K562 (cell line): ENCODE measurements at regions not wholly inside any gene's neighbourhood (a gene's known extent, or its start where the extent isn't known, plus 50 kb on each side); places are given as distances from the start of the nearest gene placed in this dataset.

Experiments
- ATAC-seq: fragments of 200-7000 bp; cut with Tn5 transposase; 3 replicates; pipeline ENCODE4 v1.9.1; 2020; ENCODE audit warnings: moderate library complexity
- BruUV-seq: library from RNA; stranded (reverse); fragments of 400-500 nt; replicated peaks from 2 replicates; lab custom pipeline; 2021; lab: Mats Ljungman, UMichigan
- CTCF ChIA-PET: fragments of 300-600 bp; formaldehyde crosslinking; extraction: SDS; loops from one replicate; lab custom pipeline; 2021; ENCODE audit warnings: low intra/inter-chr PET ratio; lab: Yijun Ruan, JAX
- POLR2A ChIA-PET: fragments of 300-600, 350-650 bp; sonication (Branson Sonifier 250); formaldehyde crosslinking; extraction: SDS; loops from one replicate; lab custom pipeline; 2021; ENCODE audit warnings: antibody characterized with exemption, inconsistent platforms; lab: Yijun Ruan, JAX
- DNase-seq, 4 experiments: peaks; one replicate each; pipeline versions ENCODE4 v3.0.0 to v3.0.0-alpha.2; 2011 to 2018; ENCODE audit warnings: low spot score in 3 of 4, mixed read lengths in 3 of 4; ENCODE audit errors: extremely low read depth in 1 of 4
- FAIRE-seq: peaks from 2 replicates; lab custom pipeline; 2011; peaks lifted over from hg19 to GRCh38; lab: Jason Lieb, UNC
- H2AFZ ChIP-seq: 2 replicates; pipeline ENCODE4 v1.6.0; 2011; ENCODE audit warnings: low read depth, low read length, control low read depth, inconsistent platforms
- H3K27ac ChIP-seq: fragments of 200-600 bp; 3 replicates; pipeline ENCODE4 v1.8.0; 2011; ENCODE audit warnings: low read depth, mild to moderate bottlenecking, control low read depth, inconsistent platforms, low read length, moderate library complexity, mixed read lengths; ENCODE audit errors: extremely low read depth
- H3K27me3 ChIP-seq, 2 experiments: fragments of 300-600 bp in 1 of 2; 2 replicates in 1 of 2; 3 replicates in 1 of 2; pipeline versions ENCODE4 v1.6.0 to v1.8.0; 2011; ENCODE audit warnings: inconsistent platforms in 2 of 2, low read length in 2 of 2, mild to moderate bottlenecking in 1 of 2, mixed read lengths in 1 of 2, moderate library complexity in 1 of 2; ENCODE audit not compliant: control insufficient read depth in 2 of 2, insufficient read depth in 2 of 2
- H3K36me3 ChIP-seq: fragments of 300-600 bp; 3 replicates; pipeline ENCODE4 v1.8.0; 2011; ENCODE audit warnings: mild to moderate bottlenecking, low read length, inconsistent platforms; ENCODE audit not compliant: control insufficient read depth, insufficient read depth
- H3K4me1 ChIP-seq, 2 experiments: fragments of 200-600 bp in 1 of 2; replicated peaks in 1 of 2; 2 replicates in 1 of 2; 3 replicates in 1 of 2; pipeline versions ENCODE4 v1.5.1 to v1.8.0; 2011; ENCODE audit warnings: inconsistent platforms in 2 of 2, low read length in 2 of 2, mild to moderate bottlenecking in 1 of 2, mixed read lengths in 1 of 2, moderate library complexity in 1 of 2; ENCODE audit not compliant: control insufficient read depth in 2 of 2, insufficient read depth in 2 of 2
- H3K4me2 ChIP-seq: 2 replicates; pipeline ENCODE4 v1.6.1; 2011; ENCODE audit warnings: low read length, control low read depth, inconsistent platforms, mixed read lengths; ENCODE audit not compliant: insufficient read depth
- H3K4me3 ChIP-seq: fragments of 200-600 bp; sonication (generic), shearing (Covaris generic); 2 replicates; pipeline ENCODE4 v1.5.1; 2016; ENCODE audit warnings: control low read depth, inconsistent platforms
- H3K79me2 ChIP-seq: fragments of 200-600 bp; 3 replicates; pipeline ENCODE4 v1.8.0; 2011; ENCODE audit warnings: low read length, inconsistent platforms; ENCODE audit not compliant: control insufficient read depth, insufficient read depth
- H3K9ac ChIP-seq, 2 experiments: 2 replicates each; pipeline versions ENCODE4 v1.6.0 to v1.6.1; 2011; ENCODE audit warnings: low read depth in 2 of 2, low read length in 2 of 2, control low read depth in 1 of 2, inconsistent platforms in 1 of 2, mild to moderate bottlenecking in 1 of 2, mixed read lengths in 1 of 2; ENCODE audit not compliant: insufficient read depth in 1 of 2
- H3K9me1 ChIP-seq: one replicate; pipeline ENCODE4 v1.6.0; 2011; ENCODE audit warnings: inconsistent platforms, mild to moderate bottlenecking, low read length, moderate library complexity; ENCODE audit not compliant: control insufficient read depth, insufficient read depth
- H3K9me3 ChIP-seq: replicated peaks from 2 replicates; pipeline ENCODE4 v1.5.1; 2011; ENCODE audit warnings: low read depth, low read length, inconsistent platforms; ENCODE audit not compliant: control insufficient read depth, insufficient read depth
- H4K20me1 ChIP-seq: replicated peaks from 2 replicates; pipeline ENCODE4 v1.6.1; 2011; ENCODE audit warnings: low read length, inconsistent platforms, mixed read lengths; ENCODE audit not compliant: control insufficient read depth, insufficient read depth
- C11orf30 ChIP-seq: fragments of 450-650 bp; IDR thresholded peaks from 2 replicates; pipeline ENCODE4 v1.6.1; 2016; ENCODE audit warnings: low read depth, mild to moderate bottlenecking
- GATAD2B ChIP-seq: fragments of 450-650 bp; IDR thresholded peaks from 2 replicates; pipeline ENCODE4 v1.6.1; 2017; ENCODE audit warnings: mild to moderate bottlenecking, borderline replicate concordance
- HNRNPUL1 ChIP-seq: fragments of 200-400 bp; formaldehyde crosslinking; IDR thresholded peaks from 2 replicates; pipeline ENCODE4 v1.6.1; 2017; ENCODE audit warnings: low read length
- MLLT1 ChIP-seq, 2 experiments: fragments of 450-650 bp; IDR thresholded peaks; 2 replicates each; pipeline ENCODE4 v1.6.1; 2016
- NCOA6 ChIP-seq: fragments of 450-650 bp; IDR thresholded peaks from 2 replicates; pipeline ENCODE4 v1.6.1; 2017; ENCODE audit warnings: mild to moderate bottlenecking
- NFE2L1 ChIP-seq: fragments of 450-650 bp; IDR thresholded peaks from 2 replicates; pipeline ENCODE4 v1.6.1; 2016; ENCODE audit warnings: missing genetic modification characterization, low read depth, mild to moderate bottlenecking, missing compliant biosample characterization, moderate library complexity, borderline replicate concordance
- PML ChIP-seq: IDR thresholded peaks from 2 replicates; pipeline ENCODE4 v1.6.1; 2012; ENCODE audit warnings: low read length, inconsistent platforms
- PTBP1 ChIP-seq: fragments of 200-400 bp; formaldehyde crosslinking; IDR thresholded peaks from 2 replicates; pipeline ENCODE4 v1.6.1; 2017; ENCODE audit warnings: low read depth, low read length
- SMARCE1 ChIP-seq: fragments of 450-650 bp; IDR thresholded peaks from 2 replicates; pipeline ENCODE4 v1.7.1; 2016; ENCODE audit warnings: mild to moderate bottlenecking
- TRIM24 ChIP-seq, 2 experiments: fragments of 450-650 bp; IDR thresholded peaks; 2 replicates each; pipeline ENCODE4 v1.6.1; 2016
- ZBTB5 ChIP-seq: fragments of 450-650 bp; IDR thresholded peaks from 2 replicates; pipeline ENCODE4 v1.6.1; 2017; ENCODE audit warnings: antibody characterized with exemption
- ZC3H4 ChIP-seq: sonication (generic); formaldehyde crosslinking; IDR thresholded peaks from 2 replicates; pipeline ENCODE4 v1.9.0; 2021; ENCODE audit warnings: missing genetic modification reagents, borderline replicate concordance
- ZFX ChIP-seq: sonication (generic); formaldehyde crosslinking; IDR thresholded peaks from 2 replicates; pipeline ENCODE4 v1.8.0; 2022; ENCODE audit warnings: mild to moderate bottlenecking, missing genetic modification reagents, moderate library complexity
- ZNF133 ChIP-seq: fragments of 250-450 bp; sonication (Bioruptor Pico); IDR thresholded peaks from 2 replicates; pipeline ENCODE4 v1.4.0; 2020; ENCODE audit warnings: mild to moderate bottlenecking
- ZNF175 ChIP-seq: fragments of 200-800 bp; sonication (Bioruptor generic); IDR thresholded peaks from 2 replicates; pipeline ENCODE4 v1.6.1; 2016; ENCODE audit warnings: low read depth, mild to moderate bottlenecking, missing genetic modification characterization, missing compliant biosample characterization
- ZNF212 ChIP-seq: fragments of 450-650 bp; formaldehyde crosslinking; IDR thresholded peaks from 2 replicates; pipeline ENCODE4 v1.4.0; 2020; ENCODE audit warnings: mild to moderate bottlenecking
- ZNF561 ChIP-seq: fragments of 450-650 bp; formaldehyde crosslinking; conservative IDR thresholded peaks from 2 replicates; pipeline ENCODE4 v1.4.0; 2020; ENCODE audit warnings: mild to moderate bottlenecking, moderate library complexity
- ZNF707 ChIP-seq: fragments of 250-450 bp; sonication (Bioruptor Pico); conservative IDR thresholded peaks from 2 replicates; pipeline ENCODE4 v1.8.0; 2022; ENCODE audit warnings: inconsistent platforms, mild to moderate bottlenecking, moderate library complexity
- WGBS: fragments of 100-300 bp; shearing (Covaris generic); methylation state at CpG from one replicate; pipeline ENCODE4 v1.1.6; 2016; ENCODE audit warnings: low coverage, mixed read lengths; ENCODE audit not compliant: insufficient coverage; ENCODE audit errors: missing lambda C conversion rate; 5-methylcytosine and 5-hydroxymethylcytosine counted together
- in situ Hi-C: fragments of 300-500 bp; cut with MboI; formaldehyde crosslinking; loops from 4 replicates; pipeline ENCODE4 v1.15.0; 2018; ENCODE audit warnings: inconsistent platforms, mixed read lengths
- intact Hi-C: fragments of 100-400 bp; cut with micrococcal nuclease; formaldehyde crosslinking; loops from 2 replicates; pipeline ENCODE4 v1.14.2; 2022
- TF ChIP-seq, protein P1 (sequence below): sonication (generic); formaldehyde crosslinking; IDR thresholded peaks from 2 replicates; pipeline ENCODE4 v1.8.0; 2022; ENCODE audit warnings: mild to moderate bottlenecking, missing genetic modification reagents, borderline replicate concordance

DNA sequence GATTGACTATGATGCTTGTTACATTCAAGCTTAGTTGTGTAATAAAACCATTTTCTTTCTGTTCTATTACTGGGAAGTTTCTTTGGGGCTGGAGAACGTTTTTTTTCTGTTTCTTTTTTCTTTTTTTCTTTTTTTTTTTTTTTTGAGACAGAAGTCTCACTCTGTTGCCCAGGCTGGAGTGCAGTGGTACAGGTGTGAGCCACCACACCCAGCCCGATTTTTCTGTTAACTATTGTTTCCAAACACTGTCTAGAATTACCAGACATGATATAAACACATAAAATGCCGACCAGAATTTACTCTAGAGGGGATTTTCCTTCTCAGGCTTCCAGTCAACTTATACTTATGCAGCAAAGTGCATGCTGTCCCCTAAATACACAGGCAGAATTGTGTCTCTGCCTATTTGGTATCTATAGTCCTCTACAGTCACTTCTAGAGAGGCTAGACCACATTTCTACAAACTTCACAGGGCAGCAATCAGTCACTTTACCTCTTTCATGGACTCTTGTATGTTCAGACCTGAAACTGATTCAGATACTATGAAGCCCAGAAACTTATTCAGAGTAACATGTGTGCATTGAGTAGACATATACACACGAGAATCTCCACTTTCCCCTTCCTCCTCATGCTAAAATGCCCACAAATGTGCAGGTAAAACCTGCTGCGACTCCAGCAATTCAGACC is 121.2 kb downstream of the ZNF737 start:
- H2AFZ ChIP-seq, result no peak overlapping the region
- H4K20me1 ChIP-seq, result no peaks in the 10 kb centered on the region
- intact Hi-C loops, result no loop called here
- in situ Hi-C loops, result no loop called here
- H3K36me3 ChIP-seq, result no peaks in the 10 kb centered on the region
- 0% methylated on average over 3 of the region's 5 CpGs for WGBS
- no peak overlapping the region for H3K4me3 ChIP-seq
- H3K27me3 ChIP-seq, result no peaks in the 10 kb centered on the region
- DNase-seq, result no peak
- H3K4me1 ChIP-seq, result no peaks in the 10 kb centered on the region
- H3K79me2 ChIP-seq, result no peaks in the 10 kb centered on the region
- ATAC-seq, result no peak
- H3K27ac ChIP-seq, result no peak overlapping the region
- H3K9me3 ChIP-seq, result no peaks in the 10 kb centered on the region
- H3K4me2 ChIP-seq, result no peak overlapping the region
- ChIA-PET CTCF (no interaction called here), POLR2A (interaction anchor here (0.5 kb wide), 1 partner anchor 121 kb away, joined by 3 read pairs; no protein-coding TSS in a partner anchor)
- no peak for FAIRE-seq
- BruUV-seq, result no TSS peak
- H3K9me1 ChIP-seq, result no peaks in the 10 kb centered on the region
- no peak overlapping the region for H3K9ac ChIP-seq
- TF ChIP-seq GATAD2B (no peak), TRIM24 (IDR thresholded peaks at IDR 0.05) (no peak), C11orf30 (no peak), MLLT1 (IDR thresholded peaks at IDR 0.05) (no peak), ZFX (CRISPR knock-in tag) (no peak), NCOA6 (no peak), ZC3H4 (no peak), SMARCE1 (no peak), ZNF175 (no peak), HNRNPUL1 (no peak), ZNF212 (no peak), ZNF561 (CRISPR knock-in tag) (no peak), ZBTB5 (no peak), PTBP1 (no peak), ZNF133 (CRISPR knock-in tag) (no peak), ZNF707 (CRISPR knock-in tag) (no peak), PML (no peak), NFE2L1 (no peak)
- TF ChIP-seq, protein P1, sequence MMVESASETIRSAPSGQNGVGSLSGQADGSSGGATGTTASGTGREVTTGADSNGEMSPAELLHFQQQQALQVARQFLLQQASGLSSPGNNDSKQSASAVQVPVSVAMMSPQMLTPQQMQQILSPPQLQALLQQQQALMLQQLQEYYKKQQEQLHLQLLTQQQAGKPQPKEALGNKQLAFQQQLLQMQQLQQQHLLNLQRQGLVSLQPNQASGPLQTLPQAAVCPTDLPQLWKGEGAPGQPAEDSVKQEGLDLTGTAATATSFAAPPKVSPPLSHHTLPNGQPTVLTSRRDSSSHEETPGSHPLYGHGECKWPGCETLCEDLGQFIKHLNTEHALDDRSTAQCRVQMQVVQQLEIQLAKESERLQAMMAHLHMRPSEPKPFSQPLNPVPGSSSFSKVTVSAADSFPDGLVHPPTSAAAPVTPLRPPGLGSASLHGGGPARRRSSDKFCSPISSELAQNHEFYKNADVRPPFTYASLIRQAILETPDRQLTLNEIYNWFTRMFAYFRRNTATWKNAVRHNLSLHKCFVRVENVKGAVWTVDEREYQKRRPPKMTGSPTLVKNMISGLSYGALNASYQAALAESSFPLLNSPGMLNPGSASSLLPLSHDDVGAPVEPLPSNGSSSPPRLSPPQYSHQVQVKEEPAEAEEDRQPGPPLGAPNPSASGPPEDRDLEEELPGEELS (CRISPR knock-in tag), result no peak
